ENCODE measurements at regions not wholly inside any gene's neighbourhood (a gene's known extent, or its start where the extent isn't known, plus 50 kb on each side); places are given as distances from the start of the nearest gene placed in this dataset.

DNA sequence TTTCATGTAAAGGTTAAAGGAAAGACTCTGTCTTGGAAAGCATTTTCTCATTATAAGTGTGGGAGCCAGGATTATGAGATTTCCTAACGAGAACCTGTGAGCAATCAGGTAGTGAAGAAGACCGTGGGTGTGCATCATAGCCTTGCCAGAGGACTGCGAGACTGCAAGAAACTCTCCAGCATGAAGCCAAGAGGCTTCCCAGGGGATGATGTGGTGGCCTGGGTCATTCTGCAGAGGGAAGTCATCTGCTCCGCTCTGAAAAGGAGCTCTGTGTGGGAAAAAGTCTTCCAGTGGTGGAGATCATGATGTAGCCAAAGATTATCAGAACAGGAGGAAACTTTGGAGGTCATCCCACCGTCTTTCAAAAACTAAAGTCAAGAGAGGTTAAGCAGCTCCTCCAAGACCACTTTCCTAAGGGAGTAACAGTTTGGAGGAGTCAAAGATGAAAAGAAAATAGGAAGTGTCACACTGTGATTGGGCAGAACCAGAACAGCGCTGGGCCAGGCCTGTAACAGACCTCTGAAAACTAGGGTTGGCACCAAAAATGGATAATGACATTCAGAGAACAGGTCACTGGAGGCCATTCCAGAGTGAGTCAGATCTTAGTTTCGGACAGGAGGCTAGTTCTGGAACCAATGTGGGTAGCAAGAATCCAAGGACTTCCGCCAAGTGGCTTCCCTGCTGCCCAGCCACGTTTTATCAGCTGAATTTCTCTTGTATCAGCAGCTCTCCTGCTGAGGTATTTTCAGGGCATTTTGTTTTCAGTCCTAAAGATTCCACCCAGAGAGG, 113.0 kb downstream of the LRATD1 start (continued):
- TF ChIP-seq ZNF232 (CRISPR knock-in tag; IDR thresholded peaks at IDR 0.05), result no peak
- TF ChIP-seq ZEB2 (IDR thresholded peaks at IDR 0.05), result no peak

DNA sequence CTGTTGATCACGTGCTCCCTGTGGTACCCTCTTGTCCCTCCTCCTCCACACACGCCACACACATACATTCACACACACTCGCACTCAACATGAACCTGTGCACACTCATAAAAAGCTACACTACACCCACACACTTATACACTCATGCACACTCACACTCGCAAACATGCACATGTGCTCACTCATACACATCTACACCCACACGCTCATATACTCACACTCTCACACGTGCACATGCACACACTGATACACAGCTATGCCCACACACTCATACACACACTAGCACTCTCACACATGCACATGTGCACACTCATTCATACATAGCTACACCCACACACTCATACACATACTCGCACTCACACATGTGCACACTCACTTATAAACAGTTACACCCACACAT, 113.6 kb downstream of the LRATD1 start:
- Histone ChIP-seq H3K4me3 (no peak overlapping the region), H3K4me2 (ENCODE audit: insufficient read depth, low read length) (no peak overlapping the region), H3K27me3 (ENCODE audit: control insufficient read depth in 2 of 2, insufficient read depth in 2 of 2, low read length in 2 of 2) (no peaks in the 10 kb centered on the region), H3K9me1 (ENCODE audit: control insufficient read depth, insufficient read depth, low read length) (no peaks in the 10 kb centered on the region), H3K9me3 (replicated peaks; ENCODE audit: control insufficient read depth, insufficient read depth, low read depth, low read length) (peaks cover 9% of the 10 kb centered on the region; the same call in 1 of the 2 replicates), H4K20me1 (replicated peaks; ENCODE audit: control insufficient read depth, insufficient read depth, low read length) (no peaks in the 10 kb centered on the region), H3K36me3 (ENCODE audit: control insufficient read depth, insufficient read depth, low read length) (no peaks in the 10 kb centered on the region), H3K4me1 (replicated peaks in 1 of 2; ENCODE audit: control insufficient read depth in 2 of 2, insufficient read depth in 2 of 2, low read length in 2 of 2) (no peaks in the 10 kb centered on the region), H3K27ac (ENCODE audit: extremely low read depth, low read depth, low read length) (no peak overlapping the region), H2AFZ (ENCODE audit: low read depth, low read length) (no peak overlapping the region), H3K9ac (ENCODE audit: insufficient read depth in 1 of 2, low read depth in 2 of 2, low read length in 2 of 2) (no peak overlapping the region), H3K79me2 (ENCODE audit: control insufficient read depth, insufficient read depth, low read length) (no peaks in the 10 kb centered on the region)
- intact Hi-C loops (cut with micrococcal nuclease), result no loop called here
- no peak for ATAC-seq
- FAIRE-seq, result no peak
- no peak for DNase-seq (ENCODE audit: extremely low read depth in 1 of 4, low spot score in 3 of 4)
- in situ Hi-C loops (cut with MboI), result no loop called here
- POLR2A ChIA-PET, result no interaction called here
- CTCF ChIA-PET (ENCODE audit: low intra/inter-chr PET ratio), result no interaction called here
- TF ChIP-seq, protein P1, sequence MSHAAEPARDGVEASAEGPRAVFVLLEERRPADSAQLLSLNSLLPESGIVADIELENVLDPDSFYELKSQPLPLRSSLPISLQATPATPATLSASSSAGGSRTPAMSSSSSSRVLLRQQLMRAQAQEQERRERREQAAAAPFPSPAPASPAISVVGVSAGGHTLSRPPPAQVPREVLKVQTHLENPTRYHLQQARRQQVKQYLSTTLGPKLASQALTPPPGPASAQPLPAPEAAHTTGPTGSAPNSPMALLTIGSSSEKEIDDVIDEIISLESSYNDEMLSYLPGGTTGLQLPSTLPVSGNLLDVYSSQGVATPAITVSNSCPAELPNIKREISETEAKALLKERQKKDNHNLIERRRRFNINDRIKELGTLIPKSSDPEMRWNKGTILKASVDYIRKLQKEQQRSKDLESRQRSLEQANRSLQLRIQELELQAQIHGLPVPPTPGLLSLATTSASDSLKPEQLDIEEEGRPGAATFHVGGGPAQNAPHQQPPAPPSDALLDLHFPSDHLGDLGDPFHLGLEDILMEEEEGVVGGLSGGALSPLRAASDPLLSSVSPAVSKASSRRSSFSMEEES (CRISPR knock-in tag; IDR thresholded peaks at IDR 0.05), result 0 out of 2 replicates have a peak, but pooled peaks have one; percentile 1
- TF ChIP-seq NR3C1 (CRISPR knock-in tag; IDR thresholded peaks at IDR 0.05), result no peak
- 16% methylated on average over 7 of the region's 7 CpGs for WGBS (ENCODE audit: insufficient coverage, low coverage, missing lambda C conversion rate)
- no TSS peak for BruUV-seq (replicated peaks)

Data from K562 (cell line).